Coronary artery (tissue), 2 donors: ENCODE measurements at regions not wholly inside any gene's neighbourhood (a gene's known extent, or its start where the extent isn't known, plus 50 kb on each side); places are given as distances from the start of the nearest gene placed in this dataset.

Source experiments
- DNase-seq: peaks from one replicate; pipeline ENCODE4 v3.0.0-alpha.2; 2017; ENCODE audit warnings: low spot score
- H3K27ac ChIP-seq, 2 donors: fragments of 200-600 bp; sonication (generic); one replicate each; pipeline ENCODE4 v1.5.1; 2016 to 2019
- H3K4me3 ChIP-seq: fragments of 200-600 bp; sonication (generic); 2 replicates; pipeline ENCODE4 v1.5.1; 2016; ENCODE audit warnings: mild to moderate bottlenecking, moderate library complexity
- CTCF ChIP-seq: fragments of 200-600 bp; sonication (generic); IDR thresholded peaks from one replicate; pipeline ENCODE4 v1.5.1; 2019; ENCODE audit warnings: antibody characterized with exemption

- Histone ChIP-seq H3K27ac (no peak overlapping the region), H3K4me3 (no peak overlapping the region)
- no peak for TF ChIP-seq CTCF
- no peak for DNase-seq
Measured at GRCh38 chr6:154561750-154562149, 51.3 kb upstream of the CNKSR3 start.

- H3K27ac ChIP-seq = no peak overlapping the region
- no peak for TF ChIP-seq CTCF
- no peak for DNase-seq
- no peak overlapping the region for H3K4me3 ChIP-seq
Measured at GRCh38 chr6:154565331-154565730, 54.8 kb upstream of the CNKSR3 start.

GRCh38 chr6:154566866-154567265 lies 56.4 kb upstream of the CNKSR3 start:
- H3K4me3 ChIP-seq = no peak overlapping the region
- TF ChIP-seq CTCF = no peak
- no peak for DNase-seq
- no peak overlapping the region for H3K27ac ChIP-seq

DNA sequence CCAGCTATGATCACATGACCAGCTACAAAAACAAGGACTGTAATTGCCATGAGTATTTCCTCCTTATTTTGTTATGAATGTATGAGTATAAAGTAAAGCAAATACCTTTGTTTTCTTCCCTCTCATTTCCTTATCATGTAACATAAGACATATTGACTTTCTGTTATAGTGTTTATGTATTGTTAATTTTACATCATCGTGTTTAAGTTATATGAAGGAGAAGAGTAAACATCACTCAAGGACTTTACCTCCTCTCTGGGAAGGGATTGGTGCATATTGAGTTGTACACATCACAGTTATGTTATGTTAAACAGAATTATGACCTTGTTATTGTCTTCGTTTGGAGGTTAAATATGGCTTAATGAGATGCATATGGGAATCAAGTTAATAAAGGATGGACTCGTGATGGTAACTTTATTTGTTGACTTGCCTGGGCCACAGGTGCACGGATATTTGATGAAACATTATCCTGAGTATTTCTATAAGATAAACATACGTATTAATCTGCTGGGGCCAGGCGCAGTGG lies 57.3 kb upstream of the CNKSR3 start:
- no peak overlapping the region for H3K27ac ChIP-seq
- DNase-seq = no peak
- H3K4me3 ChIP-seq = no peak overlapping the region
- no peak for TF ChIP-seq CTCF

GRCh38 chr6:154569156-154569862 lies 58.8 kb upstream of the CNKSR3 start:
- no peak overlapping the region for H3K4me3 ChIP-seq
- no peak for DNase-seq
- no peak for TF ChIP-seq CTCF
- H3K27ac ChIP-seq = no peak overlapping the region

DNA sequence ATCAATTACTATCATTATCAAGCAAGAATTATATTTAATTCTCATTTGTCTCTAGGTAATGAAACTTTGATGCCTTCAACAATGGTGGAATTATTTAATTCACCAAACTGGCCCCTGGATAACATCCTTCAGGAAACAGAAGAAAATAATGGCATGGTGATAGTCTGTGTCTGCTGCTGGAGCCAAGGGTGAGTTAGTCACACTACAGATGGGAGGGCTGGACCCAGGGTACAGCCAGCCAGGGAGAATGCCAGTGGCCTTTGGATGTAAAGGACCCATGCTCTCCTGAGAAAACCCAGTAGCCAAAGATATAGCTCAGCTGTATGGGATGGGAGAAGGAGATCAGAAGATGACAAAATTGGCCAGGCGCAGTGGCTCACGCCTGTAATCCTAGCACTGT lies 60.0 kb upstream of the CNKSR3 start:
- H3K27ac ChIP-seq = no peak overlapping the region

More for the DNA sequence above, 60.0 kb upstream of the CNKSR3 start:
- DNase-seq = no peak
- TF ChIP-seq CTCF = no peak
- no peak overlapping the region for H3K4me3 ChIP-seq
